HuH-7.5 (cell line): ENCODE measurements at regions not wholly inside any gene's neighbourhood (a gene's known extent, or its start where the extent isn't known, plus 50 kb on each side); places are given as distances from the start of the nearest gene placed in this dataset.
"Not testable (repeated sequence)": the region's sequence is repeated elsewhere in the genome, so short reads cannot be mapped to it uniquely, and the experiment has no call there.

Experiments
- DNase-seq: peaks from one replicate; pipeline ENCODE4 v3.0.0; 2011; ENCODE audit warnings: low spot score

GRCh38 chr1:219726480-219727272, 113.8 kb upstream of the ZC3H11B start:
- DNase-seq: no peak

DNA sequence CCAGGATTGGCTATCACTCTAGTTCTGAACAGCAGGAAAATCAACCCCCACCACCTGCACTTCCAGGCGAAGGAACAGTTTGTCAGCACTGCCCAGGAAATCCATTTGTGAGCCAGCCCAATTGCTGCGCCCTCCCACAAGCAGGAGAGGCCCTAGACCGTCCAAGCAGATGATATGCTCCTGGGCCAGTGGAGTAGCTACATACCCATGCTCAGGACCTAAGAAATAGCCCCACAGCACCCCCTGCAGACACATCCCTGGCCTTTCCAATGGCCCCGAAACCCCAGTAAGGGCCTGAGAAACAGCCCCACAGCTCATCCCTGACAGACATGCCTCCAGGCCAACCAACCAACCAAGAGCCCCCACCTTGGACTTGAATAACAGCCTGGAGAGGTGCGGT, 111.5 kb upstream of the ZC3H11B start:
- no peak for DNase-seq

DNA sequence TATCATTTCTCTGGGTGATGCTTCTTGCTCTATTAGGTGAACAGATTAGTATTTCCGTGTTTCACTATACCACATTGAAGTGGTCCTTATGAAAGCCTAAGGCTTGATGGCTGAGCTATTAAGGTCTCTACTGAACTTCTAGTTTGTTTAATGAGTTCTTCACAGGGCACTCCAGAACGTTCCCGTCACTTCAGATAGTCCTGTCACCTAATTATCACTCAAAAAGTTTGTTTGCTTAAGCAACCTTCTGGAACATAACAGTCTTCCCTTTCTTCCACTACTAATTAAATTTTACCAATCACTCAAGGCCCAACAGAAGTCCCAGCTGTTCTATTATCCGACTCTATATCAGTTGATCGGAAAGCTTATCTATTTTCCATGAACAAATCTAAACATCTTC, 104.6 kb upstream of the ZC3H11B start:
- DNase-seq: no peak

GRCh38 chr1:219716611-219717114, 103.8 kb upstream of the ZC3H11B start:
- no peak for DNase-seq

DNA sequence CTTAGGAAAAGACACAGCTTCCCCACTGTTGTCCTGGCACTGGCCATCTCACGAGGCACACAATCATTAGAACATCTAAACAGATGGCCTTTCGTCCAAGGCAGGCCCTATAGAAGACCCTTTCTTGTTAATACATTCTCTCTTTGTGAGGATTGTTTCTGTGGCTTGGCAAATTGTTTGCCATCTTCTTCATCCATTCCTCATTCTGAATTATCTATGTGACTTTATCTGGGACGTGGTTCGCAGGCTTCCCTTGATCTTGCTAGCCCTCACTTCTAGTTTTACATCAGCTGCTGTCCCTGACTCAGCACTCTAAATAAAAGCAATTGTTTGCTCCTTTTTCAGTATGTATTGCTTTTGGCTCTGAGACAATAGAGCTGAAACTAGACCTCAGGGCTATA, 101.1 kb upstream of the ZC3H11B start:
- DNase-seq: no peak

DNA sequence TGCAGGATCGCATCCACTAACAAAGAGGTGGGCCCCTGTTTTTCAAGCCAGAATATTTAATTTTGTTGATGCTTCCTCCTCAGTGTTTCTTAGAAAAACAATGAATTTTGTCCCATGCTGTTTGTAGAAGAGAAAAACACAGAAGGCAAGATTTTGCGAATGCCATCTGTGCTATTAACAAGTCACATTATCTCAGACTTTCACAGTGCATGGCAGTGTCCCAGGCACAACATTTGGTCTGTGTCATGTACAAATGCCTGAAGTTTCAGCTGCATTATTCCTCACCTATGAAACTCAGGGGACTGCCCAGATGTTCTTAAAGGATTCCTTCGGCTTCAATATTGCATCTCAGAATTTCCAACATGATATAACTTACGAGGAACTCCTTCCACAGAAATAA, 99.6 kb upstream of the ZC3H11B start:
- DNase-seq: no peak

DNA sequence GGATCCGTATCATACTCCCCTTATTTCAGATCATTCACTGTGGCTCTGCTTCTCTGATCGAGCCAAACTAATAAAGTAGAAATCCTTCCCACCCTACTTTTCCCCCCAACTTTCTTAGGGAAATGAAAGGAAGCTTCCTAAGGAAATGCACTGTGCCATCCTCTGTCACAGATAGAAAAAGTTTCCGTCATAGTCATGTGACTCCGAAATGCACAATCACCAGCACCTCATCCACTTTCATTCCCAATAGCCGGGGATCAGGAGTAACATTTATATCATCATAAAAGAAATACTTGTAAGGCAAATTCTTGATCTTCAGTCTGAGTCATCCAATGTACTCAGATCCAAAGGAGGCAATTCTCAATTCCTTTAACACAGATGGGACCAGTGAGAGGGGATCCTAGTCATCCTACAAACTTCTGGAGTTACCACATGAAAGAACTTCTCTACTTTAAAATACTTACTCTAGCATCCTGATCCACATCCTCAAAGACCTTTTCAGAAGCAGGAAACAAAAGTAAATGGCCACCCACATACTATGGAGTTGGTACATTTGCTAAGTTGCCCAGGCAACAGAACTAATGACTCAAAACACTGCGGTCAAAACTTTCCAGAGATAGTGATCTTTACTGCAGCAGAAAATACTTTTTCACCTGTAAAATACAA, 97.8 kb upstream of the ZC3H11B start:
- no peak for DNase-seq

DNA sequence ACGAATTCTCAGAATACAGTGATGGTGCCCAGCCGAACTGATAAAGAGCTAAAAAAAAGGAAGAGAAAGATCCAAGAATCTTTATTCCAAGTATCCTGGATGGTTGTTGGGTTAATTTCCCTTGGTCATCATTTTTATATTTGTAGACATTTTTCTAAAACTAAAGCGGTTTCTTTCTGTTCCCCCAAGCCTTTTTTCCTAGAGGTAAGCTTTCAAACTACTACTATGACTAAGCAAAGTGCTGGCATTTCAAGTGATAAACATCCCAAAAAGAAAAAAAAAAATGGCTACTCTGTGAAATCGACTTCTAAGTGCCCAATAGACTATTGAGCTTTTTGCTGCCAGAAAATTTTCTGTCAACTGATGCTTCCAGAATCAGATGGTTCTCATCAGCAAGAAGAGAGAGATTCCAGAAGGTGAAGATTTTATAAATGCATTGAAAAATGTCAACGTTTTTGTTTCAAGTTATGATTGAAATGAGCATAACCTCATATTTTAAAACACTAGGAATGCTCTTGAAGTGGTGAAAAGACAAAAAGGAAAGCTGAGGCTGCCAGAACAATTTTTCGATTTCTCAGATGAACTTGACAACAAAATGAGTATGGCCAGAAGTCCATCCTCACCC, 96.1 kb upstream of the ZC3H11B start:
- DNase-seq: no peak

DNA sequence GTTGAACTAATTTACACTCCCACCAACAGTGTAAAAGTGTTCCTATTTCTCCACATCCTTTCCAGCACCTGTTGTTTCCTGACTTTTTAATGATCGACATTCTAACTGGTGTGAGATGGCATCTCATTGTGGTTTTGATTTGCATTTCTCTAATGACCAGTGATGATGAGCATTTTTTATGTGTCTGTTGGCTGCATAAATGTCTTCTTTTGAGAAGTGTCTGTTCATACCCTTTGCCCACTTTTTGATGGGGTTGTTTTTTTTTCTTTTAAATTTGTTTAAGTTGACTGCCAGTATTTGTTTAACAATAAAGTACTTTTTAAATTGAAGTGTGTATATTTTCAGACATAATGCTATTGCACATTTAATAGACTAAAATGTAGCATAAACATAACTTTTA, 95.0 kb upstream of the ZC3H11B start:
- DNase-seq: not testable (repeated sequence)

DNA sequence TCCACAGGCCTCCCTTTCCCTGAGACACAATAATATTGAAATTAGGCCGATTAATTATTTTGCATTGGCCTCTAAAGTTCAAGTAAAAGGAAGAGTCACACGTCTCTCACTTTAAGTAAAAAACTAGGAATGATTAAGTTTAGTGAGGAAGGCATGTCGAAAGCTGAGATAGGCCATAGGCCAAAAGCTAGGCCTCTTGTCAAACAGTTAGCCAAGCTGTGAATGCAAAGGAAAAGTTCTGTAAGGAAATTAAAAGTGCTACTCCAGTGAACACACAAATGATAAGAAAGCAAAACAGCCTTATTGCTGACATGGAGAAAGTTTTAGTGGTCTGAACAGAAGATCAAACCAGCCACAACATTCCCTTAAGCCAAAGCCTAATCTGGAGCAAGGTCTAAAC, 91.4 kb upstream of the ZC3H11B start:
- not testable (repeated sequence) for DNase-seq

- DNase-seq: no peak
Observed at GRCh38 chr1:219703368-219703639, 90.4 kb upstream of the ZC3H11B start.

GRCh38 chr1:219701476-219701875, 88.6 kb upstream of the ZC3H11B start:
- no peak for DNase-seq

DNA sequence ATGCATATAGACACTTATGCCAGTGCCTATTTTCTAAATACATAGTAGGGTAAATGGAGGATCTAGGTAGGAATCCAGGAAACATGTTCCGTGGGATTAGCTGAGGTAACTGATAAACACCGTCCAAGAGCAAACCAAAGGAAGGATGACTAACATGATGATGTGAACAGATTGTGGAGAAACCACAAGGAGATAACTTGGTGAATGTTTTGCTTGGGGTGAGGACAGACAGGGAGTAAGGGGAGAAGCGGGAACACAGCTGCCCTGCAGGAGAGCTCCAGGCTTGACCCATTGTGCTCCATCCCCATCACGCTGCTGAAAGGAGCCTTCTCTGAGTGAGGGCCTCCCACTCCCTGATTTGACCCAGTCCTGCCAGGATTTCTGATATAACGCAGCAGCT, 87.0 kb upstream of the ZC3H11B start:
- DNase-seq: no peak

GRCh38 chr1:219697682-219698081, 84.8 kb upstream of the ZC3H11B start:
- DNase-seq: no peak

- no peak for DNase-seq
Observed at GRCh38 chr1:219692981-219693380, 80.1 kb upstream of the ZC3H11B start.

GRCh38 chr1:219689774-219690173, 76.9 kb upstream of the ZC3H11B start:
- DNase-seq: no peak

DNA sequence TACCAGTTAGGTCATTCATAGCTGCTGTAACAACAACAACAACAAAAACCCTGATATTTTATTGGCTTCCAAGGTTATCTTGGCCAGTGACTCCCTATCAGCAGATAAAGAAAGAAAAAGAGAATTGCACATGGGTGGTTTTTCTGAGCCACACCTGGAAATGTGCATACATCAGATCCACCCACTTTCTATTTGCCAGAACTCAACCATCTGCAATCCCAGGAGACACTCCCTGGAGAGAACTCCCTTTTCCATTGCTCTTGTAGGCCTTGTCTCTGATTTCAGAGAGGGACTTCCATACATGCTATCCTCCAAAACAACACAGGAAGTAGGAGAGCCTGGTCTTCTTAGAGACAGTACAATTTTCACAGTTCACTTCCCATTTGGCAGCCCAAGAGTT, 74.9 kb upstream of the ZC3H11B start:
- DNase-seq: no peak

GRCh38 chr1:219686171-219686570, 73.3 kb upstream of the ZC3H11B start:
- no peak for DNase-seq

GRCh38 chr1:219682788-219683187, 69.9 kb upstream of the ZC3H11B start:
- DNase-seq: no peak

- no peak for DNase-seq
Observed at GRCh38 chr1:219681876-219682275, 69.0 kb upstream of the ZC3H11B start.

DNA sequence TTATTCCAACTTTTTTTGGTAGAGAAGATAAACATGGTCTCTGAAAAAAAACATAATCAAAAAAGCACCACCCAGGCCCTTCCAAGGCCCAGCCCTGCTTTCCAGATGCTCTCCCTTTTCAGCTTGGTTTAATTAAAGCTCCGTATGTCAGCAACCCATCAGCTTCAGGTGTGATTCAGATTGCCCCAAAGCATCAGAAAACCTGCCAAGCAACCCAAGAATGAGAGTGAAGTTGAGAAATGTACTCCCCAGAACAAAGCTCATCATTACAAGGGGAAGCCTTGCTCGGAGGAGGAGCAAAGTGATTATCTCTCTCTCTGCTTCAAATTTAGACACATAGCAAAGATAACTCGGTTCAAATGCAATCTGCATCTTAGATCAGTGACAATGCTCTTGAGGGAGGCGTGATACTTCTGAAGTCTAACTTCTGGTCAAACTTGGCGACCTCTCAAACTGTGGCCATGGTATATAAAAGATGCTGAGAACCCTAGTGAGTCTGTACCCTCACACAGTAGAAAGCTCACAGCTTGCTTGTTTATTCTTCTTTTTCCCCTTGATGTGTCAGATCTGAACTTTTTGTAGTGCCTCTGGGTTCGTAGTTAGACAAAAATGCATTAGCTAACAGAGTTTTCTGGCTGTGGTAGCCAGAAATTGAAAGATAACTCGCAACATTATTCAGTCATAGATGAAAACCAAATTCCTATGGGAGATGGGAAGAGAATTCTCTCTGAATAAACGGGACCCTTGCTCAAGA, 63.3 kb upstream of the ZC3H11B start:
- no peak for DNase-seq

GRCh38 chr1:219670426-219671149, 57.7 kb upstream of the ZC3H11B start:
- no peak for DNase-seq
